Activated T-cell treated with anti-CD3 and anti-CD28 coated beads, Interleukin-2, amount 50 U/mL, for 72 hours (primary cell): ENCODE measurements at regions not wholly inside any gene's neighbourhood (a gene's known extent, or its start where the extent isn't known, plus 50 kb on each side); places are given as distances from the start of the nearest gene placed in this dataset.
"Not testable (repeated sequence)": the region's sequence is repeated elsewhere in the genome, so short reads cannot be mapped to it uniquely, and the experiment has no call there.

Source experiments
- ATAC-seq, 2 donors: fragments of 150-1000 bp; cut with Tn5 transposase; replicated peaks in 1 of 2; 2 replicates each; pipeline ENCODE4 v1.10.0; 2021; ENCODE audit warnings: moderate library complexity in 2 of 2, mild to moderate bottlenecking in 1 of 2
- DNase-seq, 2 donors: peaks; one replicate each; pipeline ENCODE4 v3.0.0; 2021 to 2022; ENCODE audit warnings: mixed read lengths in 1 of 2
- H3K27ac Mint-ChIP-seq: one replicate; pipeline ENCODE4 v1.8.0; 2022; ENCODE audit warnings: mild to moderate bottlenecking, moderate library complexity, mixed read lengths
- H3K27me3 Mint-ChIP-seq: one replicate; pipeline ENCODE4 v1.8.0; 2022; ENCODE audit warnings: low read depth, mixed read lengths
- H3K36me3 Mint-ChIP-seq, 2 donors: one replicate each; pipeline ENCODE4 v1.8.0; 2022; ENCODE audit warnings: mixed read lengths in 2 of 2, mild to moderate bottlenecking in 1 of 2; ENCODE audit not compliant: insufficient read depth in 2 of 2
- H3K4me1 Mint-ChIP-seq: one replicate; pipeline ENCODE4 v1.8.0; 2022; ENCODE audit warnings: low read depth, mixed read lengths
- H3K4me3 Mint-ChIP-seq, 2 donors: one replicate each; pipeline ENCODE4 v1.8.0; 2022; ENCODE audit warnings: mild to moderate bottlenecking in 2 of 2, mixed read lengths in 2 of 2, moderate library complexity in 2 of 2
- H3K9me3 Mint-ChIP-seq, 2 donors: one replicate each; pipeline ENCODE4 v1.8.0; 2022; ENCODE audit warnings: mixed read lengths in 2 of 2

GRCh38 chr13:65309906-65310305, 1920.2 kb downstream of the PCDH9 start:
- Mint-ChIP-seq H3K27ac (no peak overlapping the region), H3K36me3 (peaks cover 0 to 2% of the 10 kb centered on the region in 2 donors), H3K4me3 (no peak overlapping the region), H3K4me1 (no peaks in the 10 kb centered on the region), H3K27me3 (no peaks in the 10 kb centered on the region), H3K9me3 (peaks cover 13 to 14% of the 10 kb centered on the region in 2 donors)
- ATAC-seq (no peak), DNase-seq (no peak)

DNA sequence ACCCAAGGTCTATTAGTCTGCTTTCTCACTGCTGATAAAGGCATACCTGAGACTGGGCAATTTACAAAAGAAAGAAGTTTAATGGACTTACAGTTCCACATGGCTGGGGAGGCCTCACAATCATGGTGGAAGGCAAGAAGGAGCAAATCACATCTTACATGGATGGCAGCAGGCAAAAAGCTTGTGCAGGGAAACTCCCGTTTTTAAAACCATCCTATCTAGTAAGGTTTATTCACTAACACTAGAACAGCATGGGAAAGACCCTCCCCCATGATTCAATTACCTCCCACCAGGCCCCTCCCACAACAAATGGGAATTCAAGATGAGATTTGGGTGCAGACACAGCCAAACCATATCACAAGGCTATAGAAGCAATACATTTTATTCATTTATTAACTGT, 1921.4 kb downstream of the PCDH9 start:
- not testable (repeated sequence) for H3K27ac Mint-ChIP-seq, H3K4me1 Mint-ChIP-seq, DNase-seq, H3K4me3 Mint-ChIP-seq, H3K36me3 Mint-ChIP-seq, H3K27me3 Mint-ChIP-seq, ATAC-seq
- peaks cover 7 to 12% of the 10 kb centered on the region in 2 donors for H3K9me3 Mint-ChIP-seq

DNA sequence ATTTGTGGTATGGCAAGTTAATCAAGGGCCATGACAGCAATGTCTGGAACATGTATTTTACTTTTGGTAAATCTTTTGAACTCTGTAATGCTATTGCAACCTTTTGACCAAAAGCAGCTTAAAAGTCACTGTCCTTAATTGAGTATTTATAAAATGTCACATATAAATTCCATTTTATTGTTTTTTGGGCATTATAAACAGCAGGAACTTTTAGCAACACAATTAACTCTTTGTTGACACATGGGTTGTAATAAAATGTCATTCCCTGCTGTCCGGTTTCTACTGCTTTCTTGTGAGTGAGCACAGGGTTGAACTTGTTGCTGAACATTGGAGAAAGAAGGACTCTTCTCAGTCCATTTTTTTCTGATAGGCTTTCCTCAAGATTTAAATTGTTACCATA, 1923.1 kb downstream of the PCDH9 start:
- Mint-ChIP-seq H3K9me3 (peaks cover 7 to 11% of the 10 kb centered on the region in 2 donors), H3K27me3 (no peaks in the 10 kb centered on the region), H3K36me3 (no peaks in the 10 kb centered on the region), H3K27ac (no peak overlapping the region), H3K4me3 (no peak overlapping the region), H3K4me1 (no peaks in the 10 kb centered on the region)
- DNase-seq (no peak), ATAC-seq (no peak)

DNA sequence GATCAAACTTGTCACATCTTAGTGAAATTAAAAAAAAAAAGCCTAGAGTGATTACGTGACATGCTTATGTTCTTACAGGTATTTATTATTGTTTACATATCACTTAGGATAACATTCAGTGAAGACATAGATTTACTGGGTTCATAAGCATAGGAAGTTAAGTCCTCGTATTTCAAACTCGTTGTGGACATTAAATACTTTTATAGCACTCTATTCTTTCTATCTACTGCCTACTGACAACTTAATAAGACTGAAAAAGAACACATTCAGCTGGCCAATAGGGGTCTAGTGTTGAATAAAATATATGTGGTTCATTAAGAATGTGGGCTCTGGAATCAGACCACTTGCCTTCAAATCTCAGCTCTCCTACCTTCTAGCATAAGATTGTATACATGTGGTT, 1927.4 kb downstream of the PCDH9 start:
- no peaks in the 10 kb centered on the region for H3K36me3 Mint-ChIP-seq
- no peaks in the 10 kb centered on the region for H3K9me3 Mint-ChIP-seq
- no peak for DNase-seq
- H3K27ac Mint-ChIP-seq = no peak overlapping the region
- no peaks in the 10 kb centered on the region for H3K27me3 Mint-ChIP-seq
- H3K4me3 Mint-ChIP-seq = no peak overlapping the region
- H3K4me1 Mint-ChIP-seq = no peaks in the 10 kb centered on the region
- no peak for ATAC-seq

- Mint-ChIP-seq H3K36me3 (no peaks in the 10 kb centered on the region), H3K27ac (no peak overlapping the region), H3K4me1 (no peaks in the 10 kb centered on the region), H3K4me3 (no peak overlapping the region), H3K9me3 (no peaks in the 10 kb centered on the region), H3K27me3 (no peaks in the 10 kb centered on the region)
- DNase-seq (no peak), ATAC-seq (no peak)
These were observed 1928.6 kb downstream of the PCDH9 start for GRCh38 chr13:65301506-65301905.

DNA sequence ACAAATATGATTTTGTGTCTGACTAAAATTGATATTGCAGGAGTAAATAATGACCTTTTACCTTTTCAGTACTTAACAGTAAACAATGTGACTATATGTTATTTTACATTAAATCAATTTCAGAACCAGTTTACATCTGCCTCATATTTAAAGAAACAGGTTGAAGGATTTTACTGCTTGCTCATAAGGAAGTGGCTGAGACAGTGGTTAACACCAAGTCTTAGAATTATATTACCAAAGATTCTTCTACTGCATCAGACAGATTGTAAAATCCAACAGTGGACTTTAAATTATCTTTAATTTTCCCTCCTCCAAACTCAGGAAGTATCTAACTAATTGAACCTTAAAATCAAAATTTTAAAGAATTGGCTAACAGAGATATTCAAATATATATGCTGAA, 1929.9 kb downstream of the PCDH9 start:
- Mint-ChIP-seq H3K36me3 (no peaks in the 10 kb centered on the region), H3K27me3 (no peaks in the 10 kb centered on the region), H3K9me3 (peaks cover 0 to 2% of the 10 kb centered on the region in 2 donors), H3K4me1 (no peaks in the 10 kb centered on the region), H3K4me3 (no peak overlapping the region), H3K27ac (no peak overlapping the region)
- no peak for DNase-seq
- ATAC-seq = no peak

DNA sequence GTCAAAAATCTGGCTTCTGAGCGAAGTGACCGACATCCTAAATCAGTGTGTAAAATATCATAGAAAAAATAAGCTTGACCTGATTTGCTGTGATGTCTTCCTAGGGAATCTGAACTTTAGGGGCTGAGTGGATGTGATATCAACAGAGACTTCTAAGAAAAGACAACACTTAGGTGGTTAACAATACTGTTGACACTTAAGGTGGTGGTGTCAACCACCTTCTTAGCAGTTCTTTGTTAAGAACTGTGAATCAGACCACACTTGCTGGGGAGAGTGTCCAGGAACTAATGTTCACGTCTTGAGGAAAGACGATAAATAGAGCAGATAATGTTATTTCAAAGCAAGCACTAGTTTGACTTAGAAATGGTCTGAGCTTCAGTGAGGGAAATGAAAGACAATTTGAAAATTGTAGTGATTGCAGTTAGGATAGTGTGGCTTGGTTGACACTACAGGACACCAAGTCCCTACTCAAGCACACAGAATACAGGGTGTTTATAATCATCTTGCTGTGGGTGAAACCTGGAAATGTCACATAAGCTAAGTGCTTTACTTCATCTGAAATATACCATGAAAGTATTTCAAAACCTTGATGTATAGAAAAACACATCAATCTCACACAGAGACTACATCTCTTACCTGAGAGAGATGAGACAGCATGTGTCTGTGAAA, 1936.5 kb downstream of the PCDH9 start:
- Mint-ChIP-seq H3K27me3 (no peaks in the 10 kb centered on the region), H3K36me3 (no peaks in the 10 kb centered on the region), H3K4me1 (no peaks in the 10 kb centered on the region), H3K27ac (no peak overlapping the region), H3K4me3 (no peak overlapping the region), H3K9me3 (peaks cover 0 to 2% of the 10 kb centered on the region in 2 donors)
- DNase-seq (no peak), ATAC-seq (no peak)

DNA sequence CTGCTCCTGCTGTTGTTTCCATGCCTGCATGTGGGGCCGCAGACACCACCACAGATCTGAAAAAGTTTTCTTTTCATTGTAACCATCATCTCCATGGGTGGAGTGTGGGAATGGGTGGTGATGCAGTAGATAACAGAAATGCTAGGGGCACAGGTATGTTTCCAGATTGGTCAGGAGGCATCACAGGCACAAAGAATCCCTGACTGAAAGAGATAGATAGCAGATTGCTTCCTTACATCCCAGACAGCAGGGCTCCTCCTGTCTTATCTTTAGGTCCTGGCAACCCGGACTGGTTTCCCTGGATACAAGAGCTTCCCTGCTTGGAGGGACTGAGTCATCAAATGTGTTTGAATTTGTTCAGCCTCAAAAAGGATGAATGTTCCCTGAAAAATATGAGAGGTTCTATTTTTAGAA, 1937.6 kb downstream of the PCDH9 start:
- H3K36me3 Mint-ChIP-seq = no peaks in the 10 kb centered on the region
- H3K27ac Mint-ChIP-seq = no peak overlapping the region
- no peak for ATAC-seq
- no peaks in the 10 kb centered on the region for H3K27me3 Mint-ChIP-seq
- peaks cover 0 to 4% of the 10 kb centered on the region in 2 donors for H3K9me3 Mint-ChIP-seq
- H3K4me3 Mint-ChIP-seq = no peak overlapping the region
- no peak for DNase-seq
- no peaks in the 10 kb centered on the region for H3K4me1 Mint-ChIP-seq

DNA sequence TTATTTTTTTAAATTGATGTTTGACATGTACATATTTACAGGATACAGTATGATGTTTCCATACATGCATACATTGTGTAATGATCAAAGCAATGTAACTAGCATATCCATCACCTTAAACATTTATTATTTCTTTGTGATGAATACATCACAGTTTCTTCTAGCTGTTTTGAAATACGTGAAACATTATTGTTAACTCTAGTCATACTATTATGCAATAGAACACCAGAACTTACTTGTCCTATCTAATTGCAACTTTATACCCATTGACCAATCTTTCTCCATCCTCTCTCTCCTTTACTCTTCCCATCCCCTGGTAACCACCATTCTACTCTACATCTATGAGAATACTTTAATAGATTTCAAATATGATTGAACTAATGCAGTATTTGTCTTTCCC, 1942.7 kb downstream of the PCDH9 start:
- Mint-ChIP-seq H3K4me1 (no peaks in the 10 kb centered on the region), H3K4me3 (no peak overlapping the region), H3K36me3 (no peaks in the 10 kb centered on the region), H3K27ac (no peak overlapping the region), H3K27me3 (no peaks in the 10 kb centered on the region), H3K9me3 (peaks cover 5 to 6% of the 10 kb centered on the region in 2 donors)
- no peak for ATAC-seq
- no peak for DNase-seq

GRCh38 chr13:65275838-65276630, 1954.1 kb downstream of the PCDH9 start:
- peaks cover 3 to 6% of the 10 kb centered on the region in 2 donors for H3K36me3 Mint-ChIP-seq
- H3K27ac Mint-ChIP-seq = no peak overlapping the region
- no peaks in the 10 kb centered on the region for H3K4me1 Mint-ChIP-seq
- H3K9me3 Mint-ChIP-seq = peaks cover 9 to 10% of the 10 kb centered on the region in 2 donors
- H3K4me3 Mint-ChIP-seq = no peak overlapping the region
- H3K27me3 Mint-ChIP-seq = no peaks in the 10 kb centered on the region
- ATAC-seq = no peak
- no peak for DNase-seq

DNA sequence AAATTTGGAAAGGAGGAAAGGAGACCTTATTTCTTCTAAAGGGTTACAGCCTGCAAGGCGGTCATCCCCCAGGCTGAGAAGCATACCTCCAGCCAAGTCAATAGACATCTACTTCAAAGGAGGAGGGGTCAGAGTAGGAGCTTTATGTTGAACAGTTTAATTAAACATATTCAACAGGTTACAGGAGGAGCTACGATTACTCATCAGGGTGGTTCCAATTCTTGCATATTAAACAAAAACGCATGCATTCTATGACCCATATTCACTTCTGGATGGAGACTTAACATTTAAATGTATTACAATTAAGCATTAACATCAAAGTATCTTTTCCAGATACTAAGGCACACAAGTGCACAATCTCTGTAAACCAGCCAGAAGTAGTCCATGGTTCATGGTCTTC, 1955.0 kb downstream of the PCDH9 start:
- Mint-ChIP-seq H3K9me3 (peaks cover 9 to 11% of the 10 kb centered on the region in 2 donors), H3K27me3 (no peaks in the 10 kb centered on the region), H3K36me3 (peaks cover 3 to 6% of the 10 kb centered on the region in 2 donors), H3K4me1 (no peaks in the 10 kb centered on the region), H3K27ac (no peak overlapping the region), H3K4me3 (no peak overlapping the region)
- DNase-seq (no peak), ATAC-seq (no peak)

DNA sequence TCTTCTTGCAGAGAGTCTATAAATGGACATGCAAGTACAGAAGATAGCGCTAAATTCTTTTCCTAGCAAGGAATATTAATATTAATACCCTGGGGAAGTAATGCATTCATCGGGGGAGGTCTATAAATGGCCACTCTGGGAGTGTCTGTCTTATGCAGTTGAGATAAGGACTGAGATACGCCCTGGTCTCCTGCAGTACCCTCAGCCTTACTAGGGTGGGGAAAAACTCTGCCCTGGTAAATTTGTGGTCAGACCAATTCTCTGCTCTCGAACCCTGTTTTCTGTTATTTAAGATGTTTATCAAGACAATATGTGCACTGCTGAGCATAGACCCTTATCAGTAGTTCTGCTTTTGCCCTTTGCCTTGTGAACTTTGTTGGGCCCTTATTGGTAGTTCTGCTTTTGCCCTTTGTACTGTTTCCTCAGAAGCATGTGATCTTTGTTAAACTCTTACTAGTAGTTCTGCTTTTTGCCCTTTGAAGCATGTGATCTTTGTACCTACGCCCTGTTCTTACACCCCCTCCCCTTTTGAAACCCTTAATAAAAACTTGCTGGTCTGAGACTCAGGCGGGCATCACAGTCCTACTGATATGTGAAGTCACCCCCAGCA, 1956.2 kb downstream of the PCDH9 start:
- not testable (repeated sequence) for H3K4me1 Mint-ChIP-seq, H3K4me3 Mint-ChIP-seq, H3K27me3 Mint-ChIP-seq, DNase-seq, H3K27ac Mint-ChIP-seq, H3K36me3 Mint-ChIP-seq, ATAC-seq
- peaks cover 9 to 11% of the 10 kb centered on the region in 2 donors for H3K9me3 Mint-ChIP-seq

GRCh38 chr13:65268009-65268408, 1962.1 kb downstream of the PCDH9 start:
- H3K27ac Mint-ChIP-seq = no peak overlapping the region
- no peak for ATAC-seq
- DNase-seq = no peak
- peaks cover 0 to 3% of the 10 kb centered on the region in 2 donors for H3K36me3 Mint-ChIP-seq
- peaks cover 5 to 11% of the 10 kb centered on the region in 2 donors for H3K9me3 Mint-ChIP-seq
- H3K27me3 Mint-ChIP-seq = no peaks in the 10 kb centered on the region
- H3K4me1 Mint-ChIP-seq = no peaks in the 10 kb centered on the region
- H3K4me3 Mint-ChIP-seq = no peak overlapping the region
